MCF 10A (cell line): ENCODE measurements at regions not wholly inside any gene's neighbourhood (a gene's known extent, or its start where the extent isn't known, plus 50 kb on each side); places are given as distances from the start of the nearest gene placed in this dataset.

Source experiments
- BruUV-seq: library from RNA; stranded (reverse); fragments of 400-500 nt; replicated peaks from 2 replicates; lab custom pipeline; 2021; lab: Mats Ljungman, UMichigan
- CTCF ChIA-PET: fragments of 300-600 bp; sonication (Branson Sonifier 250); formaldehyde crosslinking; extraction: SDS; loops from one replicate; lab custom pipeline; 2021; ENCODE audit warnings: antibody characterized with exemption, inconsistent platforms; lab: Yijun Ruan, JAX
- POLR2A ChIA-PET: fragments of 300-600, 350-650 bp; sonication (Branson Sonifier 250); formaldehyde crosslinking; extraction: SDS; loops from one replicate; lab custom pipeline; 2020; ENCODE audit warnings: antibody characterized with exemption, inconsistent platforms; lab: Yijun Ruan, JAX
- DNase-seq: peaks from one replicate; pipeline ENCODE4 v3.0.0-alpha.2; 2018; ENCODE audit not compliant: unreplicated experiment
- H3K27ac Mint-ChIP-seq: one replicate; pipeline ENCODE4 v1.8.0; 2022; ENCODE audit warnings: mild to moderate bottlenecking, low read depth, mixed read lengths; ENCODE audit not compliant: unreplicated experiment
- H3K27me3 Mint-ChIP-seq: one replicate; pipeline ENCODE4 v1.8.0; 2022; ENCODE audit warnings: mixed read lengths; ENCODE audit not compliant: insufficient read depth, unreplicated experiment
- H3K36me3 Mint-ChIP-seq: one replicate; pipeline ENCODE4 v1.8.0; 2022; ENCODE audit warnings: mild to moderate bottlenecking, moderate library complexity, mixed read lengths; ENCODE audit not compliant: insufficient read depth, unreplicated experiment
- H3K4me1 Mint-ChIP-seq: one replicate; pipeline ENCODE4 v1.8.0; 2022; ENCODE audit warnings: mixed read lengths; ENCODE audit not compliant: insufficient read depth, unreplicated experiment
- H3K4me3 Mint-ChIP-seq: one replicate; pipeline ENCODE4 v1.8.0; 2022; ENCODE audit warnings: mild to moderate bottlenecking, moderate library complexity, mixed read lengths; ENCODE audit not compliant: unreplicated experiment
- H3K9me3 Mint-ChIP-seq: one replicate; pipeline ENCODE4 v1.8.0; 2022; ENCODE audit warnings: mixed read lengths; ENCODE audit not compliant: unreplicated experiment
- intact Hi-C: fragments of 100-400 bp; cut with micrococcal nuclease; formaldehyde crosslinking; loops from 2 replicates; pipeline ENCODE4 v1.14.1; 2022
- TF ChIP-seq, protein P1 (sequence below): fragments of 200-600 bp; IDR thresholded peaks from one replicate; pipeline ENCODE4 v1.8.0; 2022; ENCODE audit warnings: antibody characterized with exemption, mild to moderate bottlenecking; ENCODE audit not compliant: unreplicated experiment

DNA sequence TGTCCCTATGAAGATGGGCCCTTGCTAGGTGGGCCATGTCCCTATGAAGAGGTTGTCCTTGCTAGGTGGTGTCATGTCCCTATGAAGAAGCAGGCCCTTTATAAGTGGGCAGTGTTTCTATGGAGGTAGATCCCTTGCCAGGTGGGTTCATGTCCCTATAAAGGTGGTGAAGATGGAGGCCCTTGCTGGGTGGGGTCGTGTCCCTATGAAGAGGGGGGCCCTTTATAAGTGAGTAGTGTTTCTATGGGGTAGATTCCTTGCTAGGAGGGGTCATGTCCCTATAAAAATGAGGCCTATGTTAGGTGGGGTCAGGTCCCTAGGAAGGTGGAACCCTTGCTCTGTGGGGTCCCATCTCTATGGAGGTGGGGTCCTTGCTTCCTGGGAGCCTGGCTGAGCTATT lies 283.4 kb upstream of the IRX2 start:
- Mint-ChIP-seq H3K9me3 (peaks cover 7% of the 10 kb centered on the region), H3K27me3 (no peaks in the 10 kb centered on the region), H3K27ac (no peak overlapping the region), H3K36me3 (no peaks in the 10 kb centered on the region), H3K4me1 (no peaks in the 10 kb centered on the region), H3K4me3 (no peak overlapping the region)
- ChIA-PET CTCF (interaction anchor here (0.6 kb wide), 1 partner anchor 178 kb away, joined by 3 read pairs; no protein-coding TSS in a partner anchor), POLR2A (no interaction called here)
- BruUV-seq: no TSS peak
- TF ChIP-seq, protein P1, sequence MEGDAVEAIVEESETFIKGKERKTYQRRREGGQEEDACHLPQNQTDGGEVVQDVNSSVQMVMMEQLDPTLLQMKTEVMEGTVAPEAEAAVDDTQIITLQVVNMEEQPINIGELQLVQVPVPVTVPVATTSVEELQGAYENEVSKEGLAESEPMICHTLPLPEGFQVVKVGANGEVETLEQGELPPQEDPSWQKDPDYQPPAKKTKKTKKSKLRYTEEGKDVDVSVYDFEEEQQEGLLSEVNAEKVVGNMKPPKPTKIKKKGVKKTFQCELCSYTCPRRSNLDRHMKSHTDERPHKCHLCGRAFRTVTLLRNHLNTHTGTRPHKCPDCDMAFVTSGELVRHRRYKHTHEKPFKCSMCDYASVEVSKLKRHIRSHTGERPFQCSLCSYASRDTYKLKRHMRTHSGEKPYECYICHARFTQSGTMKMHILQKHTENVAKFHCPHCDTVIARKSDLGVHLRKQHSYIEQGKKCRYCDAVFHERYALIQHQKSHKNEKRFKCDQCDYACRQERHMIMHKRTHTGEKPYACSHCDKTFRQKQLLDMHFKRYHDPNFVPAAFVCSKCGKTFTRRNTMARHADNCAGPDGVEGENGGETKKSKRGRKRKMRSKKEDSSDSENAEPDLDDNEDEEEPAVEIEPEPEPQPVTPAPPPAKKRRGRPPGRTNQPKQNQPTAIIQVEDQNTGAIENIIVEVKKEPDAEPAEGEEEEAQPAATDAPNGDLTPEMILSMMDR: no peak
- DNase-seq: no peak
- intact Hi-C loops: no loop called here

- Mint-ChIP-seq H3K27me3 (no peaks in the 10 kb centered on the region), H3K4me1 (no peaks in the 10 kb centered on the region), H3K36me3 (no peaks in the 10 kb centered on the region), H3K4me3 (no peak overlapping the region), H3K9me3 (peaks cover 7% of the 10 kb centered on the region), H3K27ac (no peak overlapping the region)
- TF ChIP-seq, protein P1: no peak
- POLR2A ChIA-PET: no interaction called here
- intact Hi-C loops: no loop called here
- no peak for DNase-seq
- no TSS peak for BruUV-seq
- CTCF ChIA-PET: no interaction called here
Measured at GRCh38 chr5:3034449-3034848, 283.0 kb upstream of the IRX2 start.

DNA sequence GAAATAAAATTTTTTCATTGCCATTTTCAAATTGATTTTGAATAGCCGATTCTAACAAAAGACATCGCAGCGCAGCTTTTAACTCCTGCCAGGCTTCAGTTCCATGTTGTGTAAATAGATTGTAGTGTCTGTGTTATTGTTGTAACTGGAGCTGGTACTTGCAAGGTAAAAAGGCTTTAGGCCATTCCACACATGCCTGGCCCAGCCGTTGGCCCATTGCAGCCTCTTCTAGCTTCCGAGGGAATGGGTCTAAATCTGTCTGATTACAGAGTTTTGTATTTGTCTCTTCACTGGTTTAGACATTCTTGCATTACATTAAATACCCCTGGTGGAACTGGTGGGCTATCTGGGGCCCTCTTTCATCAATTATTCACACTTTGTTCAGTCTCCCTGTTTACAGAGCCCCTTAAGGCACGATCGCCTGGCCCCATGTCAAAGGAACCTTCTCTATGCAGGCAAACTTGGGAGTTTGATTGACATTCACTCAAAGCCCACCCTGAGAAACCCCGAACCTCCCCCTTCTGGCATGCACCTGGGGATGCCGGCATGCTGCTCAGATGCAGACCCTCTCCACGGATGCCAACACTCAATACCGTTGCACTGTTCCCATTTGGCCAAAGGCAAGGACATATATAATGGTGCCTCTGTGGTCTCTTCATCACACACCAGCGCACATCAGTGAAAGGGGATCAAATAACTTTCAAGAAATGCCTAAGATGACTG lies 281.7 kb upstream of the IRX2 start:
- ChIA-PET POLR2A (no interaction called here), CTCF (no interaction called here)
- BruUV-seq: no TSS peak
- intact Hi-C loops: no loop called here
- peaks cover 7% of the 10 kb centered on the region for H3K9me3 Mint-ChIP-seq
- no peak overlapping the region for H3K4me3 Mint-ChIP-seq
- no peaks in the 10 kb centered on the region for H3K36me3 Mint-ChIP-seq
- no peak for DNase-seq
- H3K27ac Mint-ChIP-seq: no peak overlapping the region
- H3K27me3 Mint-ChIP-seq: no peaks in the 10 kb centered on the region
- TF ChIP-seq, protein P1: no peak
- H3K4me1 Mint-ChIP-seq: no peaks in the 10 kb centered on the region

- CTCF ChIA-PET: no interaction called here
- no peak for DNase-seq
- intact Hi-C loops: no loop called here
- Mint-ChIP-seq H3K9me3 (peaks cover 7% of the 10 kb centered on the region), H3K4me3 (no peak overlapping the region), H3K27ac (no peak overlapping the region), H3K4me1 (no peaks in the 10 kb centered on the region), H3K36me3 (no peaks in the 10 kb centered on the region), H3K27me3 (no peaks in the 10 kb centered on the region)
- TF ChIP-seq, protein P1: no peak
- BruUV-seq: no TSS peak
- POLR2A ChIA-PET: interaction anchor here (0.6 kb wide), 1 partner anchor 204 kb away, joined by 3 read pairs; no protein-coding TSS in a partner anchor
Measured at GRCh38 chr5:3032513-3032912, 281.0 kb upstream of the IRX2 start.
